Testis (tissue), 2 donors: ENCODE measurements at regions not wholly inside any gene's neighbourhood (a gene's known extent, or its start where the extent isn't known, plus 50 kb on each side); places are given as distances from the start of the nearest gene placed in this dataset.

Source experiments
- POLR2A ChIP-seq: fragments of 450-650 bp; IDR thresholded peaks from one replicate; pipeline ENCODE4 v1.6.1; 2017; ENCODE audit warnings: antibody characterized with exemption, mild to moderate bottlenecking, moderate library complexity
- TF ChIP-seq, protein P1 (sequence below), 3 experiments: fragments of 450-650 bp in 2 of 3; fragments of 200-600 bp in 1 of 3; sonication (generic) in 1 of 3; IDR thresholded peaks; one replicate each; pipeline ENCODE4 v1.5.1; 2016 to 2019; ENCODE audit warnings: antibody characterized with exemption in 3 of 3, mild to moderate bottlenecking in 2 of 3, moderate library complexity in 1 of 3

DNA sequence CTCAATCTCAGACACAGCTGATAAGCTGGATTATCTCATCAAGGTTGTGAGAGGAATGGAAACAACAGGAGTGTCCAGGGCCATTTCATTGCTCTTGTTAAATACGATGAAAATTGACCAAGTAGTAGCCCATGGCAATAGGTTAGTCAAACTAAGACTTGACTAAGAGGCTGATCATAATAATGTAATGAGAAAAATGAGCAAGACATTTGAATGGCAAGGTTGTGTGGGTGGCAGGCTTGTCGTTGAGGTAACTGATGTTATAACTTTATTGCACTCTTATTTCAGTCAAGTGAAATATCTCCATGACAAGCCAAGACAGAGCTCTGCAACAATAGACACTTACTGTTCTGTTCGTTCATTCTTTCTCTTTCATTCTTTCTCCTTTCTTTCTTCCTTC, 532.0 kb downstream of the GATA3 start:
- TF ChIP-seq, protein P1, sequence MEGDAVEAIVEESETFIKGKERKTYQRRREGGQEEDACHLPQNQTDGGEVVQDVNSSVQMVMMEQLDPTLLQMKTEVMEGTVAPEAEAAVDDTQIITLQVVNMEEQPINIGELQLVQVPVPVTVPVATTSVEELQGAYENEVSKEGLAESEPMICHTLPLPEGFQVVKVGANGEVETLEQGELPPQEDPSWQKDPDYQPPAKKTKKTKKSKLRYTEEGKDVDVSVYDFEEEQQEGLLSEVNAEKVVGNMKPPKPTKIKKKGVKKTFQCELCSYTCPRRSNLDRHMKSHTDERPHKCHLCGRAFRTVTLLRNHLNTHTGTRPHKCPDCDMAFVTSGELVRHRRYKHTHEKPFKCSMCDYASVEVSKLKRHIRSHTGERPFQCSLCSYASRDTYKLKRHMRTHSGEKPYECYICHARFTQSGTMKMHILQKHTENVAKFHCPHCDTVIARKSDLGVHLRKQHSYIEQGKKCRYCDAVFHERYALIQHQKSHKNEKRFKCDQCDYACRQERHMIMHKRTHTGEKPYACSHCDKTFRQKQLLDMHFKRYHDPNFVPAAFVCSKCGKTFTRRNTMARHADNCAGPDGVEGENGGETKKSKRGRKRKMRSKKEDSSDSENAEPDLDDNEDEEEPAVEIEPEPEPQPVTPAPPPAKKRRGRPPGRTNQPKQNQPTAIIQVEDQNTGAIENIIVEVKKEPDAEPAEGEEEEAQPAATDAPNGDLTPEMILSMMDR (IDR thresholded peaks at IDR 0.05) = no peak
- no peak for TF ChIP-seq POLR2A
